ENCODE measurements at regions not wholly inside any gene's neighbourhood (a gene's known extent, or its start where the extent isn't known, plus 50 kb on each side); places are given as distances from the start of the nearest gene placed in this dataset.

- ATAC-seq (no peak), DNase-seq (no peak)
- Histone ChIP-seq H3K9me3 (no peaks in the 10 kb centered on the region), H3K4me3 (no peak overlapping the region), H3K27me3 (no peaks in the 10 kb centered on the region), H3K36me3 (no peaks in the 10 kb centered on the region), H3K27ac (no peak overlapping the region), H3K4me1 (peaks cover 12% of the 10 kb centered on the region)
- intact Hi-C loops (cut with DNase I) = no loop called here
- no peak for TF ChIP-seq CTCF (IDR thresholded peaks at IDR 0.05)
Observed at GRCh38 chr10:62577666-62578291, 203.6 kb downstream of the ZNF365 start.

GRCh38 chr10:62578301-62578700 lies 204.1 kb downstream of the ZNF365 start:
- no peak for ATAC-seq
- Histone ChIP-seq H3K27me3 (no peaks in the 10 kb centered on the region), H3K4me3 (no peak overlapping the region), H3K36me3 (no peaks in the 10 kb centered on the region), H3K9me3 (no peaks in the 10 kb centered on the region), H3K27ac (no peak overlapping the region), H3K4me1 (peaks cover 17% of the 10 kb centered on the region)
- no peak for DNase-seq
- TF ChIP-seq CTCF (IDR thresholded peaks at IDR 0.05) = no peak
- intact Hi-C loops (cut with DNase I) = no loop called here

- Histone ChIP-seq H3K36me3 (no peaks in the 10 kb centered on the region), H3K27me3 (no peaks in the 10 kb centered on the region), H3K4me3 (no peak overlapping the region), H3K27ac (no peak overlapping the region), H3K4me1 (peaks cover 22% of the 10 kb centered on the region), H3K9me3 (no peaks in the 10 kb centered on the region)
- intact Hi-C loops (cut with DNase I) = no loop called here
- ATAC-seq (no peak), DNase-seq (no peak)
- no peak for TF ChIP-seq CTCF (IDR thresholded peaks at IDR 0.05)
Observed at GRCh38 chr10:62578916-62579315, 204.7 kb downstream of the ZNF365 start.

GRCh38 chr10:62580396-62580795 lies 206.2 kb downstream of the ZNF365 start:
- DNase-seq (no peak), ATAC-seq (no peak)
- H3K36me3 ChIP-seq = no peaks in the 10 kb centered on the region
- H3K27ac ChIP-seq = no peak overlapping the region
- peaks cover 22% of the 10 kb centered on the region for H3K4me1 ChIP-seq
- intact Hi-C loops (cut with DNase I) = no loop called here
- no peaks in the 10 kb centered on the region for H3K9me3 ChIP-seq
- H3K27me3 ChIP-seq = no peaks in the 10 kb centered on the region
- no peak for TF ChIP-seq CTCF (IDR thresholded peaks at IDR 0.05)
- H3K4me3 ChIP-seq = no peak overlapping the region

GRCh38 chr10:62581351-62581750 lies 207.2 kb downstream of the ZNF365 start:
- no peak for TF ChIP-seq CTCF (IDR thresholded peaks at IDR 0.05)
- no peak overlapping the region for H3K27ac ChIP-seq
- DNase-seq (no peak), ATAC-seq (no peak)
- H3K27me3 ChIP-seq = no peaks in the 10 kb centered on the region
- no peaks in the 10 kb centered on the region for H3K36me3 ChIP-seq
- intact Hi-C loops (cut with DNase I) = no loop called here
- H3K4me3 ChIP-seq = no peak overlapping the region
- H3K4me1 ChIP-seq = peaks cover 22% of the 10 kb centered on the region
- H3K9me3 ChIP-seq = no peaks in the 10 kb centered on the region
